Tibial artery (tissue), 4 donors: ENCODE measurements at regions not wholly inside any gene's neighbourhood (a gene's known extent, or its start where the extent isn't known, plus 50 kb on each side); places are given as distances from the start of the nearest gene placed in this dataset.

Experiments used
- DNase-seq, 2 donors: peaks; one replicate each; pipeline ENCODE4 v3.0.0-alpha.2; 2019
- H3K27ac ChIP-seq, 2 donors: fragments of 200-600 bp; sonication (generic) in 1 of 2; 1 replicate in 1 of 2; 2 replicates in 1 of 2; pipeline ENCODE4 v1.5.1; 2018 to 2019; ENCODE audit warnings: mild to moderate bottlenecking in 1 of 2
- H3K27me3 ChIP-seq, 2 donors: fragments of 200-600 bp; sonication (generic) in 1 of 2; one replicate each; pipeline versions ENCODE4 v1.5.1 to v1.6.0; 2016 to 2019
- H3K36me3 ChIP-seq, 3 donors: fragments of 200-600 bp; sonication (generic) in 2 of 3; one replicate each; pipeline ENCODE4 v1.5.1; 2016 to 2019; ENCODE audit warnings: mild to moderate bottlenecking in 2 of 3
- H3K4me1 ChIP-seq, 4 donors: fragments of 200-600 bp; sonication (generic) in 2 of 4; 1 replicate in 3 of 4; 2 replicates in 1 of 4; pipeline ENCODE4 v1.5.1; 2016 to 2019
- H3K4me3 ChIP-seq, 2 donors: fragments of 200-600 bp; sonication (generic) in 1 of 2; 1 replicate in 1 of 2; 2 replicates in 1 of 2; pipeline ENCODE4 v1.5.1; 2018 to 2019; ENCODE audit warnings: mild to moderate bottlenecking in 2 of 2
- H3K9me3 ChIP-seq, 3 donors: fragments of 200-600 bp; sonication (generic) in 1 of 3; one replicate each; pipeline ENCODE4 v1.5.1; 2016 to 2019
- CTCF ChIP-seq, 2 experiments: fragments of 200-600 bp in 1 of 2; fragments of 450-650 bp in 1 of 2; IDR thresholded peaks; one replicate each; pipeline ENCODE4 v1.5.1; 2017 to 2019; ENCODE audit warnings: antibody characterized with exemption in 2 of 2, mild to moderate bottlenecking in 1 of 2, moderate library complexity in 1 of 2
- intact Hi-C: fragments of 100-400 bp; cut with DNase I; formaldehyde crosslinking; loops from one replicate; pipeline ENCODE4 v1.15.0; 2023; ENCODE audit warnings: low total_unique reads

- H3K4me3 ChIP-seq, result no peak overlapping the region
- H3K9me3 ChIP-seq, result no peaks in the 10 kb centered on the region
- H3K27me3 ChIP-seq, result no peaks in the 10 kb centered on the region
- no peak for TF ChIP-seq CTCF (IDR thresholded peaks at IDR 0.05)
- no peaks in the 10 kb centered on the region for H3K36me3 ChIP-seq
- no peak for DNase-seq
- no peaks in the 10 kb centered on the region for H3K4me1 ChIP-seq
- no peak overlapping the region for H3K27ac ChIP-seq
- intact Hi-C loops, result no loop called here
Observed at GRCh38 chr4:181477591-181477990, 765.6 kb upstream of the TENM3 start.

- H3K27ac ChIP-seq, result no peak overlapping the region
- H3K9me3 ChIP-seq, result no peaks in the 10 kb centered on the region
- no peaks in the 10 kb centered on the region for H3K27me3 ChIP-seq
- H3K4me1 ChIP-seq, result no peaks in the 10 kb centered on the region
- no peak for DNase-seq
- no peaks in the 10 kb centered on the region for H3K36me3 ChIP-seq
- no peak overlapping the region for H3K4me3 ChIP-seq
- intact Hi-C loops, result no loop called here
- TF ChIP-seq CTCF (IDR thresholded peaks at IDR 0.05), result no peak
Observed at GRCh38 chr4:181478656-181479055, 764.5 kb upstream of the TENM3 start.

DNA sequence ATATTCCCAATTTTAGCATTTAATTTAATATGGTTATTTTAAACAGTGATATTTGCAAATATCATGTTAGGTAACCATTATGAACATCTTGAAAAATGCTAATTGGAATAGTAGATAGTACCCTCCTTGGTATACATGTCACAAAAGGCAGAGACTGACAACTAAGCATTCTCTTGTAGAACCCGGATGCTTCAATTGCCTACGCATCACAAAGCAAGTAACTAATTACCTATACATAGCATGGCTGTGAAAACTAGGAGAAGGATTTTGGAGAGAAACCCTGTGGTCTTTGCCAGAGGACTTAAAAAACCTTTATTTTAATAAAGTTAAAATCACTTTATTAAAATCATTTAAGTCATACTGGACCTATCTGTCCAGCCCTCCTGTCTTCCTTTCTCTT lies 764.1 kb upstream of the TENM3 start:
- DNase-seq, result no peak
- Histone ChIP-seq H3K9me3 (no peaks in the 10 kb centered on the region), H3K36me3 (no peaks in the 10 kb centered on the region), H3K4me1 (no peaks in the 10 kb centered on the region), H3K27me3 (no peaks in the 10 kb centered on the region), H3K27ac (no peak overlapping the region), H3K4me3 (no peak overlapping the region)
- intact Hi-C loops, result no loop called here
- TF ChIP-seq CTCF (IDR thresholded peaks at IDR 0.05), result no peak

GRCh38 chr4:181484396-181484795 lies 758.8 kb upstream of the TENM3 start:
- intact Hi-C loops, result no loop called here
- no peak overlapping the region for H3K4me3 ChIP-seq
- H3K27ac ChIP-seq, result no peak overlapping the region
- H3K4me1 ChIP-seq, result no peaks in the 10 kb centered on the region
- H3K9me3 ChIP-seq, result no peaks in the 10 kb centered on the region
- H3K36me3 ChIP-seq, result no peaks in the 10 kb centered on the region
- DNase-seq, result no peak
- H3K27me3 ChIP-seq, result no peaks in the 10 kb centered on the region
- no peak for TF ChIP-seq CTCF (IDR thresholded peaks at IDR 0.05)

DNA sequence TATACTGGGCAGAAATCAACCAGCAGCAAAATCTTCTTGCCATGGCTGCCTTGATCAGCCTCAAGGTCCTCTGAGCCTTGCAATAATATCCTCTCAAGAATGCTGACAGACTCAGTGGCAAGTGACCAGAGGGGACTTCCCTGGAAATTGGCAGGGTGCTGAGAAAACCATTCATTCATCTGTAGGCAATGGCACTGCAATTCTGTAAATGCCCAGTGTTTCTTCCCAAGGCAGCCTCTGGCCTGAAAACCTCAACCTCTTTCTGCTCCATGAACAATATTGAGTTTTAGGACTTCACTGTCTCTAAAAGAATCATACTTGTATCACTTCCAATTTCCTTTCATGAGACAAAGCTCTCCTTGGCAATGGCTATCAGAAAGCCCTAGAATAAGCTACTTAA lies 754.3 kb upstream of the TENM3 start:
- H3K9me3 ChIP-seq, result no peaks in the 10 kb centered on the region
- no peaks in the 10 kb centered on the region for H3K27me3 ChIP-seq
- H3K4me1 ChIP-seq, result no peaks in the 10 kb centered on the region
- H3K27ac ChIP-seq, result no peak overlapping the region
- no peak overlapping the region for H3K4me3 ChIP-seq
- TF ChIP-seq CTCF (IDR thresholded peaks at IDR 0.05), result no peak
- DNase-seq, result no peak
- intact Hi-C loops, result no loop called here
- no peaks in the 10 kb centered on the region for H3K36me3 ChIP-seq

- no peak for TF ChIP-seq CTCF (IDR thresholded peaks at IDR 0.05)
- intact Hi-C loops, result no loop called here
- H3K27me3 ChIP-seq, result no peaks in the 10 kb centered on the region
Observed at GRCh38 chr4:181498148-181498547, 745.1 kb upstream of the TENM3 start.

More at GRCh38 chr4:181498148-181498547, 745.1 kb upstream of the TENM3 start:
- H3K27ac ChIP-seq, result no peak overlapping the region
- H3K4me1 ChIP-seq, result no peaks in the 10 kb centered on the region
- no peaks in the 10 kb centered on the region for H3K36me3 ChIP-seq
- H3K9me3 ChIP-seq, result no peaks in the 10 kb centered on the region
- no peak for DNase-seq
- no peak overlapping the region for H3K4me3 ChIP-seq
